KMS-11 (cell line): ENCODE measurements at regions not wholly inside any gene's neighbourhood (a gene's known extent, or its start where the extent isn't known, plus 50 kb on each side); places are given as distances from the start of the nearest gene placed in this dataset.

ENCODE experiments used
- H2AFZ ChIP-seq: fragments of 200-600 bp; sonication (generic); 2 replicates; pipeline ENCODE4 v1.6.1; 2016; ENCODE audit warnings: antibody characterized with exemption, mixed run types, low read depth
- H3K27ac ChIP-seq: fragments of 200-600 bp; sonication (generic); 2 replicates; pipeline ENCODE4 v1.6.1; 2016; ENCODE audit warnings: mild to moderate bottlenecking, mixed run types
- H3K27me3 ChIP-seq: fragments of 200-600 bp; sonication (generic); 2 replicates; pipeline ENCODE4 v1.6.1; 2017; ENCODE audit warnings: mild to moderate bottlenecking, low read depth, mixed run types, moderate library complexity; ENCODE audit not compliant: insufficient read depth
- H3K36me3 ChIP-seq: fragments of 200-600 bp; sonication (generic); 2 replicates; pipeline ENCODE4 v1.6.1; 2017; ENCODE audit warnings: mild to moderate bottlenecking, mixed run types; ENCODE audit not compliant: insufficient read depth
- H3K4me1 ChIP-seq: fragments of 200-600 bp; sonication (generic); 2 replicates; pipeline ENCODE4 v1.6.1; 2016; ENCODE audit warnings: mild to moderate bottlenecking, low read depth, mixed run types; ENCODE audit not compliant: poor library complexity, severe bottlenecking
- H3K4me2 ChIP-seq: fragments of 200-600 bp; sonication (generic); 2 replicates; pipeline ENCODE4 v1.7.0; 2016; ENCODE audit warnings: mild to moderate bottlenecking, mixed run types
- H3K4me3 ChIP-seq: fragments of 200-600 bp; sonication (generic); IDR thresholded peaks from 2 replicates; pipeline ENCODE4 v1.6.1; 2017; ENCODE audit warnings: low read depth, low read length, mixed read lengths; ENCODE audit not compliant: insufficient read depth
- H3K79me2 ChIP-seq: fragments of 200-600 bp; sonication (generic); 2 replicates; pipeline ENCODE4 v1.6.1; 2016; ENCODE audit warnings: low read depth, mixed run types; ENCODE audit not compliant: insufficient read depth
- H3K9ac ChIP-seq: fragments of 200-600 bp; sonication (generic); 2 replicates; pipeline ENCODE4 v1.6.1; 2016; ENCODE audit warnings: mild to moderate bottlenecking, mixed run types
- H4K20me1 ChIP-seq: fragments of 200-600 bp; sonication (generic); 2 replicates; pipeline ENCODE4 v1.6.1; 2016; ENCODE audit warnings: mild to moderate bottlenecking, mixed run types; ENCODE audit not compliant: insufficient read depth
- TF ChIP-seq, protein P1 (sequence below): fragments of 200-600 bp; sonication (generic); conservative IDR thresholded peaks from 2 replicates; pipeline ENCODE4 v1.6.1; 2017; ENCODE audit warnings: low read depth, mild to moderate bottlenecking, antibody characterized with exemption, low read length, moderate library complexity, mixed read lengths

DNA sequence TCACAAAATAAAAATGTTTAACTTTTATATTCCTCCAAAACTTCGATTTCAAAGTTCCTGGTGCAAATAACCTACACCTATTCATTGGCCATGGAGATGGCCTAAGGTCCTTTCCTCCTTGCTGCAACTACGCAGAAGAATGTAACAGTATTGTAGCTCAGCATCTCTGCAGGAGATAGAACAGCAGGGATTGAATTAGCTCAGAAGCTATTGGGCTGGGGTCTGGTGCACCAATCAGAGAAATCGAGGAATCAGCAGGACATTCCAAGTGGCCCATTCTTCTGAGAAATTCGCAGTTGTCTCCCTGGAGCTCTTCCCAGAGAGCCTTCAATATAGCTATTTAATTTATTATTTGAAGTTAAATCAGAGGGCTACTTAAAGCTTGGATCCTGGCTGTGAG lies 560.6 kb downstream of the GATA3 start:
- no peaks in the 10 kb centered on the region for H3K36me3 ChIP-seq
- H3K27ac ChIP-seq: no peak overlapping the region
- no peaks in the 10 kb centered on the region for H3K27me3 ChIP-seq
- no peaks in the 10 kb centered on the region for H3K4me1 ChIP-seq
- H3K4me2 ChIP-seq: no peak overlapping the region
- no peaks in the 10 kb centered on the region for H4K20me1 ChIP-seq
- H3K9ac ChIP-seq: no peak overlapping the region
- H2AFZ ChIP-seq: no peak overlapping the region
- H3K79me2 ChIP-seq: no peaks in the 10 kb centered on the region
- no peak overlapping the region for H3K4me3 ChIP-seq
- TF ChIP-seq, protein P1, sequence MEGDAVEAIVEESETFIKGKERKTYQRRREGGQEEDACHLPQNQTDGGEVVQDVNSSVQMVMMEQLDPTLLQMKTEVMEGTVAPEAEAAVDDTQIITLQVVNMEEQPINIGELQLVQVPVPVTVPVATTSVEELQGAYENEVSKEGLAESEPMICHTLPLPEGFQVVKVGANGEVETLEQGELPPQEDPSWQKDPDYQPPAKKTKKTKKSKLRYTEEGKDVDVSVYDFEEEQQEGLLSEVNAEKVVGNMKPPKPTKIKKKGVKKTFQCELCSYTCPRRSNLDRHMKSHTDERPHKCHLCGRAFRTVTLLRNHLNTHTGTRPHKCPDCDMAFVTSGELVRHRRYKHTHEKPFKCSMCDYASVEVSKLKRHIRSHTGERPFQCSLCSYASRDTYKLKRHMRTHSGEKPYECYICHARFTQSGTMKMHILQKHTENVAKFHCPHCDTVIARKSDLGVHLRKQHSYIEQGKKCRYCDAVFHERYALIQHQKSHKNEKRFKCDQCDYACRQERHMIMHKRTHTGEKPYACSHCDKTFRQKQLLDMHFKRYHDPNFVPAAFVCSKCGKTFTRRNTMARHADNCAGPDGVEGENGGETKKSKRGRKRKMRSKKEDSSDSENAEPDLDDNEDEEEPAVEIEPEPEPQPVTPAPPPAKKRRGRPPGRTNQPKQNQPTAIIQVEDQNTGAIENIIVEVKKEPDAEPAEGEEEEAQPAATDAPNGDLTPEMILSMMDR: no peak

DNA sequence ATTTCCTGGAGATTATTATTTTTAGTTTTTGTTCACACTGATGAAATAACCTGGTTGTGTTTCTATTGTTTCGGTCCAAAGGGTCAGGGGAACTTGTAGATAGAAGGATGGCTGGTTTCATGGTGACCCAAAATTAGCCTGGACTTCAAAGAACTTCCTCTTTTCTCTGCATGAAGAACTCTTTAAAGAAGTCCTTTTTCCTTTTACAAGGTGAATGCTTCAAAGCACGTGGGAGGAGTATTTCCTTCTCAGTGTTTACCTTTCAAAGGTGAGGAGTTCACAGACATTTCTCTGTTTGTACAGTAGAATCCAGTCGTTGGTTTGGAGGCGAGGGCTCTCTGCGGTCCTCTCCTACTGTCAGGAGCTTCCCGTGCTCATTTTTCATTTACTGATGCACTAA lies 561.7 kb downstream of the GATA3 start:
- Histone ChIP-seq H3K4me1 (no peaks in the 10 kb centered on the region), H3K36me3 (no peaks in the 10 kb centered on the region), H3K4me3 (no peak overlapping the region), H4K20me1 (no peaks in the 10 kb centered on the region), H3K27me3 (no peaks in the 10 kb centered on the region), H3K27ac (no peak overlapping the region), H3K79me2 (no peaks in the 10 kb centered on the region), H2AFZ (no peak overlapping the region), H3K4me2 (no peak overlapping the region), H3K9ac (no peak overlapping the region)
- TF ChIP-seq, protein P1: no peak

DNA sequence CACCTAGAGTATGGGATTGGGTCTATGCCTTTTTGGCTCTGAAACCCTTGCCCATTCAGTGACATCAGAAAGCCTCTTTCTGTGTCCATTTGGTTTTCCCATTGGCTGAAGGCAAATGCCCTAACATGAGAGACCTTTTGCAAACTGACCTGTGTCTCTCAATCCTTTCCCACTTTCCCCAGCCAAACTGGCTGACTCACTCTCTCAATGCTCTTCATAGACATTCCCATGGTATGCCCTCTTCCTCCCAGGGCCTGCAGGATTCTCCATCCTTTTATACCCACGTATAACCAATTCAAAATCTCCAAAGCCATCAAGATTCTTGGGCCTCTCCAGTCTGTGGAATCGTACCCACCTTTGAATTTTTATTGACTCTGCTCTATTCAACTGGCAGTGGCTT lies 563.3 kb downstream of the GATA3 start:
- no peak overlapping the region for H3K4me2 ChIP-seq
- H3K4me3 ChIP-seq: no peak overlapping the region
- H2AFZ ChIP-seq: no peak overlapping the region
- no peaks in the 10 kb centered on the region for H3K27me3 ChIP-seq
- no peak overlapping the region for H3K27ac ChIP-seq
- TF ChIP-seq, protein P1: no peak
- H3K4me1 ChIP-seq: no peaks in the 10 kb centered on the region
- no peaks in the 10 kb centered on the region for H3K79me2 ChIP-seq
- no peak overlapping the region for H3K9ac ChIP-seq
- H4K20me1 ChIP-seq: no peaks in the 10 kb centered on the region
- H3K36me3 ChIP-seq: no peaks in the 10 kb centered on the region

DNA sequence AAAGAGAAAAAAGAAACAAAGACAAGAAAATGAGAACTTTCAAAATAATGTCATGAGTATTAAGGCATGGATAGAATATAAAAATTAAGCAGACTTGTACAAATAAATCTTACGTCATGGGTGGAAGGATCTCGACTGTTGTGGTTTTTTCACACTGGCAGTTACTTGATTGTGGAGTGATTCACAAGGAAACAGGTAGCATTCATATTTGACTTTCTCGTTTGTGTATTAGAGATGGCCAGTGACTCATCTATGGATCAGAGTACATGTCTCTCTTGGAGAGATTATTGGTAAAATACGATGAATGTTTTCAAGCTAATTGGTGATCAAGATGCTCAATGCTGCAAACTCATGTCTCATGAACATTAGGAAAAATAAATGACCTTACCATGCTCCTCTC lies 564.3 kb downstream of the GATA3 start:
- no peak overlapping the region for H3K9ac ChIP-seq
- no peaks in the 10 kb centered on the region for H3K36me3 ChIP-seq
- H2AFZ ChIP-seq: no peak overlapping the region
- H4K20me1 ChIP-seq: no peaks in the 10 kb centered on the region
- H3K27me3 ChIP-seq: no peaks in the 10 kb centered on the region
- no peak overlapping the region for H3K4me3 ChIP-seq
- no peak overlapping the region for H3K27ac ChIP-seq
- no peaks in the 10 kb centered on the region for H3K79me2 ChIP-seq
- H3K4me1 ChIP-seq: no peaks in the 10 kb centered on the region
- H3K4me2 ChIP-seq: no peak overlapping the region
- TF ChIP-seq, protein P1: no peak

DNA sequence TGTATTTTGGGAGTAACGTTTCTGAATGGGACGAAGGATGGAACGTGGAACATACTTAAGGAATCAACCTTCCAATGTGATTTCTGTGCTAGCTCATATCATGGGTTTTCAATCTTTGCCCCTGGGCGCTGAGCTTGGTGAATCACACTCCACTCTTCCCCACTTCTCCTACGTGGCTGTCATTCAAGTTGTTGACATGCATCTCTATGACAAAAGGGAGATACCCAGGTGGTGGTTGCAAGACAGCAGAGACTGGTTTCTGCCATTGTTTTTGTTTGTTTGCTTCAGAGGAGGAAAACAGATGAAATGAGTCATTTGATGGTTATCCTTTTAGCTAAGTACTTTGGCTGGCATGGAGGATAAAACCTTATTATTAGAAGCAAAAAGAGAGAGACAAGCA lies 573.9 kb downstream of the GATA3 start:
- no peak overlapping the region for H3K4me2 ChIP-seq
- H2AFZ ChIP-seq: no peak overlapping the region

More for the DNA sequence above, 573.9 kb downstream of the GATA3 start:
- TF ChIP-seq, protein P1: no peak
- no peaks in the 10 kb centered on the region for H3K36me3 ChIP-seq
- H3K79me2 ChIP-seq: no peaks in the 10 kb centered on the region
- H3K27ac ChIP-seq: no peak overlapping the region
- no peaks in the 10 kb centered on the region for H4K20me1 ChIP-seq
- no peaks in the 10 kb centered on the region for H3K27me3 ChIP-seq
- H3K9ac ChIP-seq: no peak overlapping the region
- no peaks in the 10 kb centered on the region for H3K4me1 ChIP-seq
- H3K4me3 ChIP-seq: no peak overlapping the region
